Pons (tissue), 1 donor: ENCODE measurements at regions not wholly inside any gene's neighbourhood (a gene's known extent, or its start where the extent isn't known, plus 50 kb on each side); places are given as distances from the start of the nearest gene placed in this dataset.
"Not testable (repeated sequence)": the region's sequence is repeated elsewhere in the genome, so short reads cannot be mapped to it uniquely, and the experiment has no call there.

Experiments
- DNase-seq: peaks from one replicate; pipeline ENCODE4 v3.0.0-alpha.2; 2016; ENCODE audit warnings: low spot score

DNA sequence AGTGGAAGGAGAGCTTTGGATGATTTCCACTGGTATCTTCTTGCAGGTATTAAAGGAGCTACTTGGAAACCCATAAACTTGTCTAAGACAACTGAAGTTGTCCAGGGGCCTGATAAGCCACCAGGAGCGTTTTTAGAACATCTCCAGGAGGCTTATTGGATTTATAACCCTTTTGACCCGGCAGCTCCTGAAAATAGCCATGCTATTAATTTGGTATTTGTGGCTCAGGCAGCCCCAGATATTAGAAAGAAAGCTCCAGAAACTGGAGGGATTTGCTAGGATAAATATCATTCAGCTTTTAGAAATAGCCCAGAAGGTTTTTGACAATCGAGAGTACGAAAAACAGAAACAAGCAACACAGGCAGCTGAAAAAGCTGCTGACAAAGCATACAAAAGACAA lies 461.0 kb upstream of the HTR1E start:
- DNase-seq, result no peak

- DNase-seq, result no peak
Observed at GRCh38 chr6:86474081-86474480, 463.2 kb upstream of the HTR1E start.

- DNase-seq, result no peak
Observed at GRCh38 chr6:86471791-86472190, 465.5 kb upstream of the HTR1E start.

DNA sequence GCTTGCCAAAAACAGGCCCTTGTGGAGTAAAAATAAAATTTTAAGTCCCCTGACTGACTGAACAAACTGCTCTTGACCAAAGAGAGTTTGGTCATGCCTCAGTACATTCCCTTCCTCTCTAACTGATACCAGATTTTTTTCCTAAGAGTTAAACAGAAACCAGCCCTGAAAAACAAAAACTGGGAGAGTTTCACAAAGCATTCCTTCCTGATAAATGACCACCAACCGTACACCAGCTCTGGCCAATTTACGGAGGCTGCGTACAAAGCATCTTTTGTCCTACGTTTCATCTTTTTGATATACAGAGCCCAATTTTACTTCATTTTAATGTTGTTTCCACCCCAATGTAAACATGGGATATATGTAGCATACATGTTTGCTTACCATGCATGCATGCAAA lies 477.4 kb upstream of the HTR1E start:
- DNase-seq, result no peak

DNA sequence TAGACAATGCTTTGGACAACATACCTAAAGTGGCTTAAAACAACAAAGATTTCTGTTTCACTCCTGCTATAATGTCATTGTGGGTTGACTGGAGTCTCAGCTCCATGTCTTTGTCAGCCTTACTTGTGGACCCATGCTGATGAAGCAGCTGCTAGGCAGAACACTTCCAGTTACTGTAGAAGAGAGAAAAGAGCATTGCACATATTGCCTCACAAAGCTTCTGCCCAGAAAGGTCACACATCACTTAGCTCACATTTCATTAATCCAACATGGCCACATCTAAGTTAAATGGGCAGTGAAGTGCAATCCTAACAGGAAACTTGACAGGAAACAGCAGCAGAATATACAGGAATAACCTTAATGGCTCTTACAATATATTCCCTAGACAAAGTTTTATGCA lies 480.5 kb upstream of the HTR1E start:
- DNase-seq, result peak; percentile 26

DNA sequence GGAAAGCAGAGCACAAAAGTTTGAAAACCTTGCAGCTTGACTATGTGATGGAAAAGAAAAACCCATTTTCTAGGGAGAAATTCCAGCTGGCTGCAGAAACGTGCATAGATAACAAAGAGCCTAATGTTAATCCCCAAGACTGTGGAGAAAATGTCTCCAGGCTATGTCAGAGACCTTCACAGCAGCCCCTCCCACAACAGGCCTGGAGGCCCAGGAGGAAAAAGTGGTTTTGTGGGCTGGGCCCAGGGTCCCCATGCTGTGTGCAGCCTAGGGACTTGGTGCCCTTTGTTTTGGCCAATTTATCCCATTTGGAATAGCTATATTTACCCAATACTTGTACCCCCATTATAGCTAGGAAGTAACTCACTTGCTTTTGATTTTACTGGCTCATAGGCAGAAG lies 484.1 kb upstream of the HTR1E start:
- DNase-seq, result no peak

- no peak for DNase-seq
Observed at GRCh38 chr6:86448398-86448797, 488.9 kb upstream of the HTR1E start.

- DNase-seq, result no peak
Observed at GRCh38 chr6:86440608-86441007, 496.7 kb upstream of the HTR1E start.

DNA sequence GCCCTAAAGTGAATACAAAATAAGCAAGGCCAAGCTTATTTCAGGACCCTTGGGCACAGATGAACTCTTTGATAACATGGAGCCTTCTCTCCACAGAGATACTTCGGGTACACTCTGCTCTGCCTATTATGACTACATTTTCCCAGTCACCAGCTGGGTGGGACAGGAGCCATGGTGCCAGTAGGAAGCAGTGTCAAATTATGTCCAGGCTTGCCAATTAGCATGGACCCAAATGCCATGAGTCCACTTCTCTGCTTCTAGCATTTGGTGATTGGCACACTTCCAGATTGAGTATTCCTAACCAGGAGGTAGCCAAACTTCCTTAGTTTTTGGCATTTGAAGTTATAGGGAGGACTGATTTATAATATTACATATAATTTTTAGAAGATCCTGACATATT lies 513.8 kb upstream of the HTR1E start:
- no peak for DNase-seq

DNA sequence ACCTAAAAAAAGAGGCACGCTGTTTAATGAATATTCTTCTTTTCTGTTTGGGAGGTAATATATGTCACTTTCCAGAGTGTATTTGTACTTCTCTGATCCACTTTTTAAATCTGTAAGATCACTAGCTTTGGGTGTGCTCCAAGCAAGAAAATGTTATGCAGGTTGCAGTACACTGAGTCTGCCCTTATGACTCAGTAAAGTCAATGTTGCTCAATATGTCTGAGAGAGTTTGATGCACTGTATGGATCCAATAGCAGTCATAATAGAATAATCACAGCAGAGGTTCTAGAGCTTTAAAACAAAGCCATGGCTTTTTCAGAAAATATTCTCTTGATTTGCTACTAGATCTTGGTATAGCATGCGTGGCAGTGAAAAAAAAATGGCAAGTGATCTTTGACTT lies 525.3 kb upstream of the HTR1E start:
- DNase-seq, result no peak

DNA sequence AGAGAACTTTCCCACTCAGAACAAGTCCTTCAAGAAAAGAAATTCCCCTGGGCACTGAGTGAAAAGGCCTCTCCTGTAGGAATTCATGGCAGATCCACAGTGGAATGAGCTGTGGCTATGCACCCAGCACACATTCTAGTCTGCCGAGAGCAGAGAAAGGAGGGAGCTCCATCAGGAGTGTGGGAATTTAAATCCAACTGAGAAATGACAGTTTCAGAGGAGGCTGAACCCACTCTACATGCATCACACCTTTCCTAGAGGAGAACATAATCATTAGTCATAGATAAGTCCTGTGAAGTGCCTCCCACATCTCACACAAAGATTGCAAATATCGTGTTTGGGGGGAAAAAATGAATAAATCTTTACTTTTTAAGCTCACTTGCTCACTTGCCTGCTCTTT lies 530.2 kb upstream of the HTR1E start:
- no peak for DNase-seq

DNA sequence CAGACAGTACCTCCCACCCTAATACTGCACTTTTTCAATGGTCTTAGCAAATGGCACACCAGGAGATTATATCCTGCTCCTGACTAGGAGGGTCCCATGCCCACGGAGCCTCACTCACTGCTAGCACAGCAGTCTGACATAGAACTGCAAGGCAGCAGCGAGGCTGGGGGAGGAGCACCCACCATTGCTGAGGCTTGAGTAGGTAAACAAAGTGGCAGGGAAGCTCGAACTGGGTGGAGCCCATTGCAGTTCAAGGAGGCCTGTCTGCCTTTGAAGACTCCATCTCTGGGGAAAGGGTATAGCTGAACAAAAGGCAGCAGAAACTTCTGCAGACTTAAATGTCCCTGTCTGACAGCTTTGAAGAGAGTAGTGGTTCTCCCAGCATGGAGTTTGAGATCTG lies 544.5 kb upstream of the HTR1E start:
- DNase-seq, result not testable (repeated sequence)

GRCh38 chr6:86380571-86381125 lies 556.7 kb upstream of the HTR1E start:
- no peak for DNase-seq

- no peak for DNase-seq
Observed at GRCh38 chr6:86357877-86358276, 579.5 kb upstream of the HTR1E start.

DNA sequence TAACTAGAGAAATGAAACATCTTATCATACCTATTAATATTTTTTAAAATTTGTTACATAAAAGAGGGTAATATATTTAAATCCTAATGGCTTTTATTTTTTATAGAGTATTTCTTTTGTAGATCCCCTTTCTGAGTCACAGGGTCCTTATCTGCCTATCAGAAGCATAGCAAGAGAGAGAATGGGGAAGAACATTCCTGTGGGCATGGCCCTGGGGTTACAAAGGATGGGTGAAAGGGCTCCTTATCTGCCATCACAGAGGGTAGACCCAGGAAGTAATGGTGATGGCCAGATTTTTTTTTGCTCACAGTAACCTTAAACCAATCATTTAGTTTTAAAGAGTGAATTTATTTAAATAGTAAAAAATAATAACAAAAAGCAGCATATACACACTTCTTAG lies 582.1 kb upstream of the HTR1E start:
- DNase-seq, result no peak

DNA sequence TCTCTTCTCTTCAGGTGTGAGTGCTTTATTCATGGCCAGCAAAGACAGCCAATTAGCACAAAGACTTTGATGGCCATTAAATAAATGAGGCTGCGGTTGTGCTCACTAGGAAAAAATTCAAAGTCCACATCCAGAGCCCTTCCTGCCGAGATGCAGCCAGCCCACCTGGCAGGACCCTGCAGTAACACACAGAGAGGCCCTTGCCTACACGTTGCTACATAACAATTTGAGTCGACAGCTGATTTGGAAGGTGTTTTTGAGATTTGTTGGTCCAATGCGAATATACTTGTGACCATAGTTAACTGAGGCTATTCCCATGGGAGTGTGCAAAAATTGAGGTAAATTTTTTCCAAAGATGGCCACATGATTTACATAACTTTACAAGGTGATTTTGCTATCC lies 605.4 kb upstream of the HTR1E start:
- DNase-seq, result no peak

- DNase-seq, result no peak
Observed at GRCh38 chr6:86331265-86331840, 606.0 kb upstream of the HTR1E start.

- no peak for DNase-seq
Observed at GRCh38 chr6:86306210-86306609, 631.1 kb upstream of the HTR1E start.

DNA sequence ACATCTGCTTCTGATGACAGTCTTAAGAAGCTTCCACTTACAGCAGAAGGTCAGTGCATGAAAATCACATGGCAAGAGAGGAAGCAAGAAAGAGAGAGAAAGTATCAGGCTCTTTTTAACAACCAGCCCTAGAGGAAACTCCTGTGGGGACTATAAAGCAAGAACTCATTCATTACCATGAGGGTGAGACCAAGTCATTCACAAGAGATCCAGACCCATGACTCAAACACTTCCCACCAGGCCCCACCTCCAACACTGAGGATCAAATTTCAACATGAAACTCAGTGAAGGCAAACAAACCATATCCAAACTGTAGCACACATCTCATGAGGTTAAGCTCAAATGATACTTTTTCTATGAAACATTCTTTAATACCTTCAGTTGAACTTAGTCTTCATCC lies 643.2 kb upstream of the SYNCRIP start:
- DNase-seq, result no peak

- not testable (repeated sequence) for DNase-seq
Observed at GRCh38 chr6:86284809-86285480, 642.3 kb upstream of the SYNCRIP start.

- DNase-seq, result not testable (repeated sequence)
Observed at GRCh38 chr6:86283596-86283995, 640.9 kb upstream of the SYNCRIP start.

DNA sequence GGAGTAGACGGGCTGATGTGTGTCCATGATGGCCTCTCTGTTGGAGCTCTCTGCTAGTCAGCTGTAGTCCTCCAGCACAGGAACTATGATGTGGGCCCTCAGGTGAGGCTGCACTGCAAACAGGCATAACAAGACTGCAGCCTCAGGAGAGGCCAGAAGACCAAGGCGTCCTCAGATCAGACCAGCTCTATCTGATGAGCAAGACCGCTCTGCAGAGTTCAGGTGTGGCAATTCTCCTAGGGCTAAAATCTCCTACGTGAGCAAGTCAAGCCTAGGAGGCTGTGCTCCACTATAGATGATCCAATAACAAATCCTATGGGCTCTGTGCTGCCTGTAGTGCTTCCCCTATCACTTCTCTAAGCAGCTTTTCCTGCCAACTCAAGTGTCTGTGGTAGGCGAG lies 633.4 kb upstream of the SYNCRIP start:
- DNase-seq, result no peak

DNA sequence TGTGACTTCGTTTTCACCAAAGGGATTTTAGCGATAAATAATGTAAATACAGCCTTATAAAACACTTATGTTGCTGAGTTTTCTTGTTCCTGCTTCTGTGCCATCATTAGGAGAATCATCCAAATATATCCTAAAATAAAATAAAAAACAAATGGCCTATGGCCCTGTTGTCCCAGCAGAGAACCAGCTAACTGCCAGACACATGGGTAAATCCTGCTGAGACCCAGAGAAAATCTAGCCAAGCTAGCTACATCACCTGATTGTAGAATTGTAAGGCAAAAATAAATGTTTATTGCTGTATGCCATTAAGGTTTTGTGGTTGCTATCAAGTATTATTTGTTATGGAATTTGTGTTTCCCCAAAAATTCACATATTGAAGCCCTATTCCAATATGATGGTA lies 631.2 kb upstream of the SYNCRIP start:
- no peak for DNase-seq

DNA sequence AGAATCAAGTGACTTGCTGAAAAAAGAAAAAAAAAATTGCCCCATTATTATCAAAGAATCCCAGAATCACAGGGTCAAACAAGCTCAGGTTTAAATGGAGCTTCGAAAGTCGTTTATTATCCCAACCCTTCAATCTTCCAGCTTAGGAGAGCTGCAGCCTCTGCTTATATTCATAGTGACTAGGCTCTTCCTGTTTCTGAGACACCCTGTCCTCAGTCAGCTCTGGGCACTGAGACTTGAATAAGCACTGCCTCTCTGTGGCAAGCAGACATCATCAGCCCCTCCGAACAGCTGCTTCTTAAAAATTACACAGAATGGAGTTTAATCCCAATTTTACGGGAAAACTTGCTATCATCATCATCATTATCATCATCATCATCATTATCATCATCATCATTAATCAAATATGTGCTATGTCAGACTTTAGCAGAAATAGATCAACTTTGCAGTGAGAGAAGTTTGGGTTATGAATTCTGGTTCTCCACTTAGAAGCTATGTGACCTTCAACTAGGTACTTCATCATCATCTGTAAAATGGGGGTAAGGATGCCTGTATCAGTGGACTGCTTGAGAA lies 614.0 kb upstream of the SYNCRIP start:
- DNase-seq, result no peak
